Activated T-cell treated with anti-CD3 and anti-CD28 coated beads for 24 hours (primary cell): ENCODE measurements at regions not wholly inside any gene's neighbourhood (a gene's known extent, or its start where the extent isn't known, plus 50 kb on each side); places are given as distances from the start of the nearest gene placed in this dataset.
"Not testable (repeated sequence)": the region's sequence is repeated elsewhere in the genome, so short reads cannot be mapped to it uniquely, and the experiment has no call there.

Experiments used
- DNase-seq: peaks from one replicate; pipeline ENCODE4 v3.0.0-alpha.2; 2020; ENCODE audit warnings: low read depth

GRCh38 chr2:35440308-35440707 lies 915.3 kb upstream of the CRIM1 start:
- not testable (repeated sequence) for DNase-seq

DNA sequence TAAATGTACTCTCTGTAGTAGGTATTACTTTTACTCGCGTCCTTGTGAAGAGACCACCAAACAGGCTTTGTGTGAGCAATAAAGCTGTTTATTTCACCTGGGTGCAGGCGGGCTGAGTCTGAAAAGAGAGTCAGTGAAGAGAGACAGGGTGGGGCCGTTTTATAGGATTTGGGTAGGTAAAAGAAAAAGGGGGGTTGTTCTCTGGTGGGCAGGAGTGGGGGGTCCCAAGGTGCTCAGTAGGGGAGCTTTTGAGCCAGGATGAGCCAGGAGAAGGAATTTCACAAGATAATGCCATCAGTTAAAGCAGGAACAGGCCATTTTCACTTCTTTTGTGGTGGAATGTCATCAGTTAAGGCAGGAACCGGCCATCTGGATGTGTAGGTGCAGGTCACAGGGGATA lies 918.7 kb upstream of the CRIM1 start:
- DNase-seq, result not testable (repeated sequence)

- DNase-seq, result no peak
Observed at GRCh38 chr2:35428548-35428947, 927.0 kb upstream of the CRIM1 start.

DNA sequence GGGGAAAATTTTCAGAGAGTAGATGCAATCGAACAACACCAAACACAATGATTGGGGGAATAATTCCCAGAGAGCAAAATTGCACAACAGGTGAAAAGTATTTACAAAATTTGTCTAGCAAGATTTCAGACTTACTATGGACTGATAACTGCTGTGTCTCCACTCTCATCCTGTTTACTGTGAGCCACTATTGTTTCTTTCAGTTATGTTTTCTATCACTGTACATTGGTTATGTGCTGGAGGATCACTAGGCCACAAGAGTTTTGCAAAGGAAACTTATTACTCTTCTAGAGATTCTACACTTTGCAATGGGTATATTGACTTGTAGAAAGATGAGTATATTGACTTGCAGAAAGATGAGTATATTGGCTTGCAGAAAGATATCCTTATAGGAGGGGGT lies 934.1 kb upstream of the CRIM1 start:
- no peak for DNase-seq

DNA sequence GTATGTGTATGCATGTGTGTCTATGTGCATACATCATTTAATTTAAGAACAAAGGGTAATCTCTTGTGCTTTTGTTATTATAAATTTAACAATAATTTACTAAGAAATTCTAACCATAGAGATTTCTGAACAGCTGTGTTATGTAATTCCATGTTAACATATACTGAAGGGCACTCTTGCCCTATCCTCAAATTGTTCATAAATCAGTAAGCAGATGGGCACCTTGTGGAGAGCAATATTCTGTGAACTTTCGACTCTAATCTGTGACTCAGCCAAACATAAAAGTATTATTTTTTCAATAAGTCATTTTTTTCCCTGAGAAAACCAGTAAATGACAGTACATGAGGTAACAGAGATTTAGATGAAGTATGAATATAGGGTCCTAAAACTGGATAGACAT lies 938.3 kb upstream of the CRIM1 start:
- no peak for DNase-seq

- no peak for DNase-seq
Observed at GRCh38 chr2:35416391-35417140, 939.0 kb upstream of the CRIM1 start.

- DNase-seq, result no peak
Observed at GRCh38 chr2:35415942-35416341, 939.6 kb upstream of the CRIM1 start.

GRCh38 chr2:35415282-35415681 lies 940.3 kb upstream of the CRIM1 start:
- no peak for DNase-seq

DNA sequence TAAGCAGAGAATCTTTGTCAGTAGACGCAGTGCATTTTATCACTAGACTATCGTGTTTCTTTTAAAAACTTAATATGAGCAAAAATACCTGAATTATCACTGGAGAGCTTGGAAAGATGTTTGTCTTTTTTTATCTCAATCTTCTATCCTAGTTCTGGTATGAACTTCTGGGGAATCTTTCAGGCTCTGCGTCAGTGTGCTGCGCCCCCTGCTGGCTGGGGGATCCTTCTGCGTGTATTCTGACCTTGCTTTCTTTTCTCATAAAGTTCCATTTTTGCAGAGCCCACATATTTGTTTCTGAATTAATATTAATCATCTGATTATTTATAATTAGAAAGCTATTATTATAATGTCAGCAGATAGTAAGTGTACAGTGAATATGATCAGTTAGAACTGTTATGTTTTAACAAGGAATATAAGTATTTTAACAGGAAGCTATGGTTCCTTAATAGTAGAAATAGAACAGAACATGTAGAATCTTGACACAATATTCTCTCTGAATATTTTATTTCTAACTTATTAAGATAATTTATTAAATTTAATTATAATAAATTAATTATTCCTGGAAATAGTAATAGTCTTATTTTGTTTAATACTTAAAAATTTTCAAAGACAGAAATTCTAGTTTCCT lies 945.0 kb upstream of the CRIM1 start:
- DNase-seq, result peak; percentile 9

DNA sequence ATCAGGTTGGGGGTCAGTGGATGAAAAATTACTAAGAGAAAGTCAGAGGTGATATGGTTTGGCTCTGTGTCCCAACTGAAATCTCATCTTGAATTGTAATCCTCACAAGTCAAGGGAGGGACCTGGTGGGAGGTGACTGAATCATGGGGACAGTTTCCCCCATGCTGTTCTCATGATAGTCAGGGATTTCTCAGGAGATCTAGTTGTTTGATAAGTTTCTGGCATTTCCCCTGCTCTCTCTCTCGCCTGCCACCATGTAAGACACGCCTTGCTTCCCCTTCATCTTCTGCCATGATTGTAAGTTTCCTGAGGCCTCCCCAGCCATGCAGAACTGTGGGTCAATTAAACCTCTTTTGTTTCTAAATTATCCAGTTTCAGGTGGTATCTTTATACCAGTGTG lies 945.8 kb upstream of the CRIM1 start:
- no peak for DNase-seq

DNA sequence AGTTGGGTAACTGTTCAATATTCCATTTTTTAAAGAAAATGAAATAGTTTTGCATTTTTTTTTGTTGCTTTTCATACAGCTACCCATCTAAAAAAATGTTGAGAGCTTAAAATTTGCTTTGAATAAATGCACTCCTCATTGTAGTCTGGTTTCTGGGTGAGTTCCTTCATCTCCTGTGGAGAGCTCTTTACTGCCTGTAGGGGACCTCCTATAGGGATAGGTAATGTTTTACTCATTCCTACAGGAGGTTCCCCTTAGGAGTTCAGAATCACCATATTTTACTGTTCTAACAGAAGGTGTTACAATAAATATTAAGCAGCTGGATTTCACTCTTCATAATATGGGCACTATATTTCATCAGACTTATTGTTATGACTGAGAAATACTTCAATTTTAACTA lies 947.3 kb upstream of the CRIM1 start:
- DNase-seq, result no peak

DNA sequence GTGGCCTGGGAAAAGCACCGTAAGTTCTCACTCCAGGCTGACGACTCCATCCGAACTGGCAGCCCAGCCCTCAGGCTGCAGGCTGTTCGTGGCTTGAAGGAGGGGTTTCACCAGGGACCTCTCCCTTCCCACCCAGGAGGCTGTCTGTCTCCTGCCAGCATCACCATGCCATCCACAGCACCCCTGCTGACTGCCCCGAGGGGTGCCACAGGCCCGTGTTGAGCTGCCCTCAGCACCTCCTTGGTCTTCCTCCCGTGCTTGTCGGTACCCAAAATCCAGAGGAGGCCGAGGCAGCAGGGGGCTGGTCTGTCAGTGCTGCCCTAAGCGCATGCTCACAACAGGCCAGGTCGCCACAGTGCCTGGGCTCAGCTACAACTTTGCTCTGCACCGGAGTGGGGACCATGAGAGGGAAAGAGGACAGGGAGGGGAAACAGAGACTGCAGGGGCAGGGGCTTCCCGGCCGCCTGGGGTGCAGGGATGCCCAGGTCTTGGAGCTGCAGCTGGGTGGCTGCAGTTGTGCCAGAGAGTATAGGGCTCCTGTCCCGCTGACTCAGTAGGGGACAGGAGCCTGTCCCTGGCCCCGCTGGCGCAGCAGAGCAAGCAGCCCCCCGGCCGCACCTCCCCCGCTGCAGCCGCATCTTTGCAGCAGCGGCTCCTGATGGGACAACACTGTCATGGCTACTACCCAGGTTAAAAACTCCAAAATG lies 963.7 kb upstream of the CRIM1 start:
- no peak for DNase-seq

DNA sequence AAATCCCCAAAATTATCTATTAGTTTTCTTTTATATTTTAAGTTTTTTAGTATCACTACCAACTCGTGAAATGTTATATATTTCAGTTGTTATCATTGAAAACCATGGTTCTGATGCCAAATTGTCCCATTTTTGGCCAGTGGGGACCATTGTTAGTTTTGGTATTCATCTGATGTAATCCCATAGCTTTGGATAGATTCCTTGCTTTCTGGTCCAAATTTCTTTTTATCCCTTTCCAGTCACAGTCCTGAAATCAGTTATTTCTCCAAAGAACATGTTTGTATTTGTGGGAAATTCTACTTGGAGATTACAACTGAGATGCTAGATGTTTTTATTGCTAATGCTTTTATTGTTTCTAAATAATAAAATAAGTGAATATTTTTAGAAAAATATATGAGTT lies 976.8 kb upstream of the CRIM1 start:
- DNase-seq, result no peak

GRCh38 chr2:35374845-35375244 lies 980.7 kb upstream of the CRIM1 start:
- no peak for DNase-seq

DNA sequence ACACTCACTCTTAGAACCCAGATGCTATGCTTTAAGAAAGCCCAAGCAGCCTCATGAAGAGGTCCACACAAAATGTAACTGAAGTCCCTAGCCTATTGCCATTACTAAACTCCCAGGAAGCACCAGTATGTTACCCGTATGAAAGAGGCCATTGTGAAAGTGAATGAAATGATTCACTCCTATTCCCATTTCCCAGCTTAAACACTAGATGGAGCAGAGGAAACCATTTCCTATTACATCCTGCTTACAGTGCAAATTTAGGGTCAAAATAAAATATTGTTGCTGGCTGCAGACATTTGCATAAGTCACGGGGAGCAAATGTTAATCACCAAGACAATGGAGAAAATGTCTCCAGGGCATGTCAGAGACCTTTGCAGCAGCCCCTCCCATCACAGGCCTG lies 989.7 kb upstream of the CRIM1 start:
- DNase-seq, result no peak

- no peak for DNase-seq
Observed at GRCh38 chr2:35356332-35356731, 999.2 kb upstream of the CRIM1 start.

- DNase-seq, result no peak
Observed at GRCh38 chr2:35355056-35355455, 1000.5 kb upstream of the CRIM1 start.

- DNase-seq, result no peak
Observed at GRCh38 chr2:35347561-35347960, 1008.0 kb upstream of the CRIM1 start.

GRCh38 chr2:35343135-35343534 lies 1012.4 kb upstream of the CRIM1 start:
- no peak for DNase-seq

DNA sequence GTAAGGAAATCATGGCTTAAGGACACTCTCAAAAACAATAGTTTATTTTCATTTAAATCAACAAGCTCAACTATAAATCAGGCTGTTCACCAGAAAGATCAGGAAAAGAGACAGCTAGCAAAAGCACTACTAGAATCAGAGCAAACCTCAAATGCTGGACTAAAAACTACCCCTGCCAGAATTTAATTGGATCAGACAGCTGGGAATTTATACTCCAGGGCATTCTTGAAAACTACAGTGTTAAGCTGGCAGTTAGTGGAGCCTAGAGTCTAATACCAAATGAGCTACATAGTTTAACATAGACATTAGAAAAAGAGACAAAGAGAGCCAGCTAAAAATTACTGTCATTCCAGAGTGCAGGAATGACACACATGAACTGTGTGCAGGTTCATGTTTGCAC lies 1016.4 kb upstream of the CRIM1 start:
- no peak for DNase-seq

DNA sequence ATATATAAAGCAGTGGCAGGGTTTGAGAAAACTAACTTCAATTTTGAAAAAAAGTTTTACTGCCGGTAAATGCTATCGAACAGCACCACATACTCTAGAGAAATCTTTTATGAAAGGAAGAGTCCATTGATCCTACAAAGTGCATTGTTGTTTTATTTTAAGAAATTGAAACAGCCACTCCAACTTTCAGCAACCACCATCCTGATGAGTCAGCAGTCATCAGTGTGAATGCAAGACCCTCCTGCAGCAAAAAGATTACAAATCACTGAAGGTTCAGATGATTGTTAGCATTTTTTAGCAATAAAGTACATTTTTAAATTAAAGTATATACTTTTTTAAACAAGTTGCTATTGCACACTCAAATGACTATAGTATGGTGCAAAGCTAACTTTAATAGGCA lies 1017.7 kb upstream of the CRIM1 start:
- DNase-seq, result no peak

DNA sequence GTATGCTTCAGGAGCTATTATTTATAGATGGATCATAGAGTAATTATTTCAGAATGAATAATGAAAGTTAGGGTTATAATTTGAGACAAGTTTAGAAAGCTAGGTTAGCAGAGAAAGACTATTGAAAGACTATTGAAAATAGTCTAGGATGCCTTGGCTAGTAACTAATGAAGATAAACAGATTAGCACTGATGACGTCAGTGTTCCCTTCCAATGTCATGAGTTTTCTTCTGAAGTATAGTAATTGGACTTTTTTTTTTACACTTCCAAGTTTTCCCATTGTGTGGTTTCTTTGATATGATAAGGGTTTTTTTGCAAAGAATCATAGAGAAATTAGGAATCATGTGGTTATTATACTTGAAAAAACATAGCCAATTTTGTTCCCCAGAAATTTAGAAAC lies 1041.5 kb upstream of the CRIM1 start:
- DNase-seq, result no peak

GRCh38 chr2:35301369-35301768 lies 1054.2 kb upstream of the CRIM1 start:
- no peak for DNase-seq
